HepG2 (cell line): ENCODE measurements at regions not wholly inside any gene's neighbourhood (a gene's known extent, or its start where the extent isn't known, plus 50 kb on each side); places are given as distances from the start of the nearest gene placed in this dataset.

Source experiments
- ATAC-seq: fragments of 200-7000 bp; cut with Tn5 transposase; 3 replicates; pipeline ENCODE4 v1.9.1; 2020; ENCODE audit warnings: mild to moderate bottlenecking, moderate library complexity
- BruUV-seq: library from RNA; stranded (reverse); fragments of 400-500 nt; replicated peaks from 2 replicates; lab custom pipeline; 2021; lab: Mats Ljungman, UMichigan
- CTCF ChIA-PET: fragments of 300-600 bp; formaldehyde crosslinking; extraction: SDS; loops from one replicate; lab custom pipeline; 2021; ENCODE audit warnings: low total read pairs, inconsistent platforms, low intra/inter-chr PET ratio; lab: Yijun Ruan, JAX
- POLR2A ChIA-PET: fragments of 350-600 bp; sonication (Branson Sonifier 250); formaldehyde crosslinking; loops from one replicate; lab custom pipeline; 2020; ENCODE audit warnings: antibody characterized with exemption, inconsistent platforms; lab: Yijun Ruan, JAX
- DNase-seq: peaks from one replicate; pipeline ENCODE4 v3.0.0-alpha.2; 2015; ENCODE audit warnings: low spot score
- FAIRE-seq: peaks from 3 replicates; lab custom pipeline; 2011; peaks lifted over from hg19 to GRCh38; lab: Jason Lieb, UNC
- H2AFZ ChIP-seq: one replicate; pipeline ENCODE4 v1.6.1; 2011; ENCODE audit warnings: low read length, inconsistent platforms
- H3K27ac ChIP-seq: fragments of 300-600 bp; 3 replicates; pipeline ENCODE4 v1.8.0; 2011; ENCODE audit warnings: mixed run types, mild to moderate bottlenecking, mixed read lengths, low read length, inconsistent platforms; ENCODE audit not compliant: insufficient read depth; ENCODE audit errors: extremely low read length
- H3K27me3 ChIP-seq, 2 experiments: fragments of 200-600 bp in 1 of 2; 2 replicates in 1 of 2; 3 replicates in 1 of 2; pipeline versions ENCODE4 v1.6.0 to v1.8.0; 2011; ENCODE audit warnings: low read length in 2 of 2, mild to moderate bottlenecking in 2 of 2, moderate library complexity in 2 of 2, inconsistent platforms in 1 of 2; ENCODE audit not compliant: insufficient read depth in 2 of 2, control insufficient read depth in 1 of 2
- H3K36me3 ChIP-seq, 2 experiments: fragments of 200-600 bp in 1 of 2; replicated peaks in 1 of 2; 2 replicates in 1 of 2; 3 replicates in 1 of 2; pipeline versions ENCODE4 v1.5.1 to v1.8.0; 2011; ENCODE audit warnings: low read length in 2 of 2, inconsistent platforms in 1 of 2; ENCODE audit not compliant: insufficient read depth in 2 of 2, control insufficient read depth in 1 of 2
- H3K4me1 ChIP-seq: 2 replicates; pipeline ENCODE4 v1.5.1; 2012; ENCODE audit warnings: low read length, inconsistent platforms; ENCODE audit not compliant: insufficient read depth
- H3K4me2 ChIP-seq: 2 replicates; pipeline ENCODE4 v1.6.0; 2011; ENCODE audit warnings: low read depth, low read length, inconsistent platforms
- H3K4me3 ChIP-seq, 3 experiments: fragments of 200-600 bp in 1 of 3; sonication (generic), shearing (Covaris generic) in 1 of 3; replicated peaks in 1 of 3; 2 replicates each; pipeline ENCODE4 v1.5.1; 2011 to 2016; ENCODE audit warnings: low read length in 3 of 3, inconsistent platforms in 2 of 3, low read depth in 2 of 3, mild to moderate bottlenecking in 2 of 3, control low read depth in 1 of 3, mixed read lengths in 1 of 3; ENCODE audit not compliant: insufficient read depth in 1 of 3
- H3K79me2 ChIP-seq: one replicate; pipeline ENCODE4 v1.6.1; 2011; ENCODE audit warnings: low read length, inconsistent platforms; ENCODE audit not compliant: insufficient read depth
- H3K9ac ChIP-seq: 2 replicates; pipeline ENCODE4 v1.6.0; 2011; ENCODE audit warnings: mild to moderate bottlenecking, low read depth, low read length, inconsistent platforms; ENCODE audit not compliant: insufficient read depth
- H3K9me3 ChIP-seq: 2 replicates; pipeline ENCODE4 v1.5.1; 2012; ENCODE audit warnings: mild to moderate bottlenecking, low read length
- H4K20me1 ChIP-seq: 2 replicates; pipeline ENCODE4 v1.6.0; 2011; ENCODE audit warnings: inconsistent platforms, mild to moderate bottlenecking, low read length, moderate library complexity; ENCODE audit not compliant: insufficient read depth
- ZNF792 ChIP-seq: IDR thresholded peaks from 2 replicates; pipeline ENCODE4 v1.6.1; 2016
- WGBS: methylation state at CpG from one replicate; pipeline ENCODE4 v1.1.6; 2017; ENCODE audit warnings: low lambda C conversion rate; 5-methylcytosine and 5-hydroxymethylcytosine counted together
- in situ Hi-C: cut with HindIII; loops from 2 replicates; pipeline ENCODE4 v1.10.0; 2017; ENCODE audit warnings: low pct_unique_long_range_greater_than_20kb; ENCODE audit not compliant: extremely low pct_ligation_motif_present
- intact Hi-C: fragments of 100-400 bp; cut with micrococcal nuclease; formaldehyde crosslinking; loops from one replicate; pipeline ENCODE4 v1.10.0; 2022; ENCODE audit not compliant: unreplicated experiment
- TF ChIP-seq, protein P1 (sequence below): sonication (generic); formaldehyde crosslinking; conservative IDR thresholded peaks from 2 replicates; pipeline ENCODE4 v1.8.0; 2022; ENCODE audit warnings: missing genetic modification reagents
- TF ChIP-seq, protein P2 (sequence below): IDR thresholded peaks from 2 replicates; pipeline ENCODE4 v1.6.1; 2012; ENCODE audit warnings: low read length, improper control_type of control experiment
- TF ChIP-seq, protein P3 (sequence below): sonication (generic); formaldehyde crosslinking; IDR thresholded peaks from 2 replicates; pipeline ENCODE4 v1.8.1; 2023; ENCODE audit warnings: mild to moderate bottlenecking, inconsistent platforms, moderate library complexity, missing genetic modification reagents, borderline replicate concordance

DNA sequence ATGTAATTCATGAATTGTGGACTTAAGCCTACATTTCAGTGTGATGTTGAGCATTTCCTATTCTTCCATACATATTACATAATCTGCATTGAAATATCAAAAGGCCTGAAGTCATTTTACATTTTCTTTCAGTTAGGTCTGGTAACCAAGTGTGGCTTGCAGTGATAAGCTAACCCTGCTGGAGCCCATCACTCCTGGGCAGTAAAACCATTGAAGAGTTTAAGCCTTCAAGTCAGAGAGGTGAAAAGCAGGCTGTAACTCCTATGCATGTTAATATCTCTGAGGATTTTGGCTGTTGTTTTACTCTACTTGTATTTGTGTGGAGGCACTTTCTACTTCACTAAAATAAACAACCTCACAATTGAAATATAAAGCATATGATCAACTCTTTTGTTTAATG is 248.8 kb downstream of the SLITRK5 start:
- H3K4me2 ChIP-seq = no peak overlapping the region
- H3K79me2 ChIP-seq = no peaks in the 10 kb centered on the region
- CTCF ChIA-PET = no interaction called here
- FAIRE-seq (no peak), DNase-seq (no peak), ATAC-seq (no peak)
- POLR2A ChIA-PET = no interaction called here
- H3K4me3 ChIP-seq = no peak overlapping the region
- H4K20me1 ChIP-seq = no peaks in the 10 kb centered on the region
- no peaks in the 10 kb centered on the region; the same call in 1 of the 2 replicates for H3K9me3 ChIP-seq
- intact Hi-C loops = no loop called here
- BruUV-seq = no TSS peak
- no peaks in the 10 kb centered on the region for H3K4me1 ChIP-seq
- H3K9ac ChIP-seq = no peak overlapping the region
- H3K27me3 ChIP-seq = no peaks in the 10 kb centered on the region
- no peak overlapping the region for H2AFZ ChIP-seq
- in situ Hi-C loops = no loop called here
- no peak overlapping the region for H3K27ac ChIP-seq
- TF ChIP-seq, protein P1, sequence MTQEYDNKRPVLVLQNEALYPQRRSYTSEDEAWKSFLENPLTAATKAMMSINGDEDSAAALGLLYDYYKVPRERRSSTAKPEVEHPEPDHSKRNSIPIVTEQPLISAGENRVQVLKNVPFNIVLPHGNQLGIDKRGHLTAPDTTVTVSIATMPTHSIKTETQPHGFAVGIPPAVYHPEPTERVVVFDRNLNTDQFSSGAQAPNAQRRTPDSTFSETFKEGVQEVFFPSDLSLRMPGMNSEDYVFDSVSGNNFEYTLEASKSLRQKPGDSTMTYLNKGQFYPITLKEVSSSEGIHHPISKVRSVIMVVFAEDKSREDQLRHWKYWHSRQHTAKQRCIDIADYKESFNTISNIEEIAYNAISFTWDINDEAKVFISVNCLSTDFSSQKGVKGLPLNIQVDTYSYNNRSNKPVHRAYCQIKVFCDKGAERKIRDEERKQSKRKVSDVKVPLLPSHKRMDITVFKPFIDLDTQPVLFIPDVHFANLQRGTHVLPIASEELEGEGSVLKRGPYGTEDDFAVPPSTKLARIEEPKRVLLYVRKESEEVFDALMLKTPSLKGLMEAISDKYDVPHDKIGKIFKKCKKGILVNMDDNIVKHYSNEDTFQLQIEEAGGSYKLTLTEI = no peak
- TF ChIP-seq, protein P2, sequence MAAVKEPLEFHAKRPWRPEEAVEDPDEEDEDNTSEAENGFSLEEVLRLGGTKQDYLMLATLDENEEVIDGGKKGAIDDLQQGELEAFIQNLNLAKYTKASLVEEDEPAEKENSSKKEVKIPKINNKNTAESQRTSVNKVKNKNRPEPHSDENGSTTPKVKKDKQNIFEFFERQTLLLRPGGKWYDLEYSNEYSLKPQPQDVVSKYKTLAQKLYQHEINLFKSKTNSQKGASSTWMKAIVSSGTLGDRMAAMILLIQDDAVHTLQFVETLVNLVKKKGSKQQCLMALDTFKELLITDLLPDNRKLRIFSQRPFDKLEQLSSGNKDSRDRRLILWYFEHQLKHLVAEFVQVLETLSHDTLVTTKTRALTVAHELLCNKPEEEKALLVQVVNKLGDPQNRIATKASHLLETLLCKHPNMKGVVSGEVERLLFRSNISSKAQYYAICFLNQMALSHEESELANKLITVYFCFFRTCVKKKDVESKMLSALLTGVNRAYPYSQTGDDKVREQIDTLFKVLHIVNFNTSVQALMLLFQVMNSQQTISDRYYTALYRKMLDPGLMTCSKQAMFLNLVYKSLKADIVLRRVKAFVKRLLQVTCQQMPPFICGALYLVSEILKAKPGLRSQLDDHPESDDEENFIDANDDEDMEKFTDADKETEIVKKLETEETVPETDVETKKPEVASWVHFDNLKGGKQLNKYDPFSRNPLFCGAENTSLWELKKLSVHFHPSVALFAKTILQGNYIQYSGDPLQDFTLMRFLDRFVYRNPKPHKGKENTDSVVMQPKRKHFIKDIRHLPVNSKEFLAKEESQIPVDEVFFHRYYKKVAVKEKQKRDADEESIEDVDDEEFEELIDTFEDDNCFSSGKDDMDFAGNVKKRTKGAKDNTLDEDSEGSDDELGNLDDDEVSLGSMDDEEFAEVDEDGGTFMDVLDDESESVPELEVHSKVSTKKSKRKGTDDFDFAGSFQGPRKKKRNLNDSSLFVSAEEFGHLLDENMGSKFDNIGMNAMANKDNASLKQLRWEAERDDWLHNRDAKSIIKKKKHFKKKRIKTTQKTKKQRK = no peak
- no peak for TF ChIP-seq ZNF792 (CRISPR knock-in tag)
- H3K36me3 ChIP-seq = no peaks in the 10 kb centered on the region

DNA sequence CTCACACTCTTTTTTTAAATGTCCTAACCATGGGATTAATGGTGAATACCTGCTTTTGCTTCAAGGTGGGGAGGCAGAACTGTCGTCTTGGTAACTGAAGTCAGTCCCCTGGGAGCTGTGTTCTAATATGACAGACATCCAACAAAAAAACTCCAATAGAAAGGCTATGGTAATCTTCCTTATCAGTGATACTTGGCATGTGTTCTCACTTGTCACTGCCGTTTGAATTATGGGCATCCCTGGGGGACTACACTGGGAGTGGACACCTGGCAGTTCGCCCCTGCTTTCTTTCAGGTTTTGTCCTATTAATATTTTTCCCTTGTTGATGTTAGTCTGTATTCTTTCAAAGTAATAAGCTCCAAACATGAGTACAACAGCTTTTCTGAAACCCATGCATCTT is 252.6 kb downstream of the SLITRK5 start:
- BruUV-seq = no TSS peak
- 0% methylated on average over 3 of the region's 3 CpGs for WGBS
- ATAC-seq = no peak
- H4K20me1 ChIP-seq = no peaks in the 10 kb centered on the region
- H3K9ac ChIP-seq = no peak overlapping the region
- H3K79me2 ChIP-seq = no peaks in the 10 kb centered on the region
- no peak for FAIRE-seq
- no peaks in the 10 kb centered on the region for H3K4me1 ChIP-seq
- ChIA-PET CTCF (no interaction called here), POLR2A (no interaction called here)
- H3K27ac ChIP-seq = no peak overlapping the region
- H3K4me2 ChIP-seq = no peak overlapping the region
- no peak for DNase-seq
- H3K9me3 ChIP-seq = no peaks in the 10 kb centered on the region; the same call in 1 of the 2 replicates
- no peaks in the 10 kb centered on the region for H3K27me3 ChIP-seq
- H3K36me3 ChIP-seq = no peaks in the 10 kb centered on the region
- no peak overlapping the region for H2AFZ ChIP-seq
- H3K4me3 ChIP-seq = no peak overlapping the region
- TF ChIP-seq, protein P3, sequence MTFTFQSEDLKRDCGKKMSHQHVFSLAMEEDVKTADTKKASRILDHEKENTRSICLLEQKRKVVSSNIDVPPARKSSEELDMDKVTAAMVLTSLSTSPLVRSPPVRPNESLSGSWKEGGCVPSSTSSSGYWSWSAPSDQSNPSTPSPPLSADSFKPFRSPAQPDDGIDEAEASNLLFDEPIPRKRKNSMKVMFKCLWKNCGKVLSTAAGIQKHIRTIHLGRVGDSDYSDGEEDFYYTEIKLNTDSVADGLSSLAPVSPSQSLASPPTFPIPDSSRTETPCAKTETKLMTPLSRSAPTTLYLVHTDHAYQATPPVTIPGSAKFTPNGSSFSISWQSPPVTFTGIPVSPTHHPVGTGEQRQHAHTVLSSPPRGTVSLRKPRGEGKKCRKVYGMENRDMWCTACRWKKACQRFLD (CRISPR knock-in tag) = no peak
- intact Hi-C loops (no loop called here), in situ Hi-C loops (no loop called here)
